Loucy (cell line): ENCODE measurements at regions not wholly inside any gene's neighbourhood (a gene's known extent, or its start where the extent isn't known, plus 50 kb on each side); places are given as distances from the start of the nearest gene placed in this dataset.

ENCODE experiments used
- EZH2phosphoT487 ChIP-seq: fragments of 200-600 bp; IDR thresholded peaks from 2 replicates; pipeline ENCODE4 v1.6.1; 2018; ENCODE audit warnings: antibody characterized with exemption, mild to moderate bottlenecking, moderate library complexity, borderline replicate concordance
- TF ChIP-seq, protein P1 (sequence below): fragments of 200-600 bp; sonication (generic); conservative IDR thresholded peaks from 2 replicates; pipeline ENCODE4 v1.5.1; 2014; ENCODE audit warnings: mild to moderate bottlenecking, antibody characterized with exemption, low read length

DNA sequence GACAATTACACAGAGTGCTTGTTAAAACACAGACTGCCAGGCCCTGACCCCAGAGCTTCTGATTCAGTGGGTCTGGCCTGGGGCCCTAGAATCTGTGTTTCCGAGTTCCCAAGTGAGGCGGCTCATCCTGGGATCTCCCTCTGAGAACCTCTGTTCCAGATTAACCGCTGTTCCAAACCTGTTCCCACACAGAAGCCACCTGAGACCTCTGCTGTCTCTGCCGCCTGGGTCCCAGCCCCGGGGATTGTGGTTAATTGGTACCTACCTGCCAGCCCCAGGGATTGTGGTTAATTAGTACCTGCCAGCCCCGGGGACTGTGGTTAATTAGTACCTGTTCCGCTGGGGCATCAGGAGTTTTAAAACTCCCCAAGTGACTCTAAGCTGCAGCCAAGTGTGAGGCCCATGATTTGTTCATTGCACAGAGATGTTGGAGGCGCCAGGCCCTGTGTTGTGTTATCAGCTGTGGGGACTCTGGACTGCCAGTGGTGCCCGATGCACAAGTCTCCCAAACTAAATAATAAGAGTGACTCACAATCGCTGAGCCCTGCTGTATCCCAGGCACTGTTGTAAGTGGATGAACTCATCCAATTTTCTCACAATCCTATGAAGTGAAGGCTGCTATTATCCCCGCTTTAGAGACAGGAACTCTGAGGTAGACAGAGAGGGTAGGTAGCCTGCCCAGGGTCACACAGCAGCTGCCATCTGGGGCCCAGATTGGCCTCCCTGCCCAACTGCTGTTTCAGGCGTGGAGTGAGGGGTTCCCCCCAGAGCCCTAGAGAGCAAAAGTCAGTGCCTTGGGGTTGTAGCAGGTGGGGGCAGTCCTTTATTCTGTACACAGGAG, 219.7 kb downstream of the IRF8 start:
- TF ChIP-seq, protein P1, sequence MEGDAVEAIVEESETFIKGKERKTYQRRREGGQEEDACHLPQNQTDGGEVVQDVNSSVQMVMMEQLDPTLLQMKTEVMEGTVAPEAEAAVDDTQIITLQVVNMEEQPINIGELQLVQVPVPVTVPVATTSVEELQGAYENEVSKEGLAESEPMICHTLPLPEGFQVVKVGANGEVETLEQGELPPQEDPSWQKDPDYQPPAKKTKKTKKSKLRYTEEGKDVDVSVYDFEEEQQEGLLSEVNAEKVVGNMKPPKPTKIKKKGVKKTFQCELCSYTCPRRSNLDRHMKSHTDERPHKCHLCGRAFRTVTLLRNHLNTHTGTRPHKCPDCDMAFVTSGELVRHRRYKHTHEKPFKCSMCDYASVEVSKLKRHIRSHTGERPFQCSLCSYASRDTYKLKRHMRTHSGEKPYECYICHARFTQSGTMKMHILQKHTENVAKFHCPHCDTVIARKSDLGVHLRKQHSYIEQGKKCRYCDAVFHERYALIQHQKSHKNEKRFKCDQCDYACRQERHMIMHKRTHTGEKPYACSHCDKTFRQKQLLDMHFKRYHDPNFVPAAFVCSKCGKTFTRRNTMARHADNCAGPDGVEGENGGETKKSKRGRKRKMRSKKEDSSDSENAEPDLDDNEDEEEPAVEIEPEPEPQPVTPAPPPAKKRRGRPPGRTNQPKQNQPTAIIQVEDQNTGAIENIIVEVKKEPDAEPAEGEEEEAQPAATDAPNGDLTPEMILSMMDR: no peak
- no peak for TF ChIP-seq EZH2phosphoT487
